ENCODE measurements at regions not wholly inside any gene's neighbourhood (a gene's known extent, or its start where the extent isn't known, plus 50 kb on each side); places are given as distances from the start of the nearest gene placed in this dataset.

DNA sequence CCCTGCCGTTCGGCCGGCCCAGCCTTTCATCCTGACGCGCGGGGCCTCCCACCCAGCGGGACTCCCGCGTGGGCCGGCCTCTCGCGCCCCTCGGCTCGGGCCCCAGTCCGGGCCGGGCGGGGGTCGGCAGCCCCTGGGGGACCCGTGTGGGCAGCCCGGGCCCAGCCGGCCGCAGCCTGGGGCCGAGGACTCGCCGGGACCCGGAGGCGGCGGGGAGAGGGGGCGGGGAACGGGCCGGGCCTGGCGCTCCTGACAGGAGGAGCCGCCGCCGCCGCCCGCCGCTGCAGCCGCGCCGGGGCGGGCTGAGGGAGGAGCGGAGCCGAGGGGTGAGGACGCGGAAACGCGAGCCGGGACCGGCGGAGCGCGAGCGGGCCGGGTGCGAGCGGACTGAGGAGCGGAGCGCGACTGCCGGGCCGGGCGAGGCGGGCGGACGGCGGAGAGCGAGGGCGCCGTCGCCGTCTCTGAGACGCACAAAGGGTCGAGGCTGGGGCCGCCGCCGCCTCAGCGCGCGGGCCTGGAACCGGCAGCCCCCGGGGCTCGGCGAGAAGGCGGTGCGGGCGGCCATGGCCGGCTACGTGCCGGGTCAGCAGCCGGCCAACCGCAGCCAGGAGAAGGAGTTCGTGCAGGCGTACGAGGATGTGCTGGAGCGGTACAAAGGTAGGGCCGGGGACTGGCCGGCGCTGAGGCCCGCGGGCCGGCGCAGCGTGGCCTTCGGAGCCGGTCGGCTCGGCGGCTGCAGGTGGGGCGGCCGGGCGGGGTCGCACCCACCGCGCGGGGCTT, 79.1 kb downstream of the NDUFS5 start:
- Histone ChIP-seq H3K36me3 (no peaks in the 10 kb centered on the region), H3K27me3 (no peaks in the 10 kb centered on the region), H3K4me1 (peaks cover 0 to 50% (median 30%) of the 10 kb centered on the region in 4 donors), H3K4me3 (peak overlapping the region; percentile 43 to 72 (median 60)), H3K27ac (peak overlapping the region; percentile 62 to 87 (median 84)), H3K9me3 (no peaks in the 10 kb centered on the region)
- peak in 1 of 2 donors; percentile 63 for DNase-seq (ENCODE audit: low spot score in 2 of 2)
- WGBS, 2 donors: 0 to 1% methylated on average over 29 to 51 of the region's 116 CpGs
- no peak for TF ChIP-seq EP300 (IDR thresholded peaks at IDR 0.05)
- TF ChIP-seq, protein P1, sequence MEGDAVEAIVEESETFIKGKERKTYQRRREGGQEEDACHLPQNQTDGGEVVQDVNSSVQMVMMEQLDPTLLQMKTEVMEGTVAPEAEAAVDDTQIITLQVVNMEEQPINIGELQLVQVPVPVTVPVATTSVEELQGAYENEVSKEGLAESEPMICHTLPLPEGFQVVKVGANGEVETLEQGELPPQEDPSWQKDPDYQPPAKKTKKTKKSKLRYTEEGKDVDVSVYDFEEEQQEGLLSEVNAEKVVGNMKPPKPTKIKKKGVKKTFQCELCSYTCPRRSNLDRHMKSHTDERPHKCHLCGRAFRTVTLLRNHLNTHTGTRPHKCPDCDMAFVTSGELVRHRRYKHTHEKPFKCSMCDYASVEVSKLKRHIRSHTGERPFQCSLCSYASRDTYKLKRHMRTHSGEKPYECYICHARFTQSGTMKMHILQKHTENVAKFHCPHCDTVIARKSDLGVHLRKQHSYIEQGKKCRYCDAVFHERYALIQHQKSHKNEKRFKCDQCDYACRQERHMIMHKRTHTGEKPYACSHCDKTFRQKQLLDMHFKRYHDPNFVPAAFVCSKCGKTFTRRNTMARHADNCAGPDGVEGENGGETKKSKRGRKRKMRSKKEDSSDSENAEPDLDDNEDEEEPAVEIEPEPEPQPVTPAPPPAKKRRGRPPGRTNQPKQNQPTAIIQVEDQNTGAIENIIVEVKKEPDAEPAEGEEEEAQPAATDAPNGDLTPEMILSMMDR (IDR thresholded peaks at IDR 0.05): peak in 1 of 5 experiments; percentile 16
- peak in 1 of 2 donors; percentile 30 for TF ChIP-seq POLR2A (IDR thresholded peaks at IDR 0.05)

GRCh38 chr1:39105841-39106765, 80.0 kb downstream of the NDUFS5 start:
- peak overlapping the region; percentile 62 to 87 (median 84) for H3K27ac ChIP-seq
- DNase-seq (ENCODE audit: low spot score in 2 of 2): peak in 1 of 2 donors; percentile 39
- 2 to 5% methylated on average over 28 to 39 of the region's 39 CpGs for WGBS, 2 donors
- no peaks in the 10 kb centered on the region for H3K9me3 ChIP-seq
- H3K4me3 ChIP-seq: peak overlapping the region; percentile 43 to 72 (median 60)
- peaks cover 0 to 59% (median 30%) of the 10 kb centered on the region in 4 donors for H3K4me1 ChIP-seq
- peak in 1 of 2 donors; percentile 47 for TF ChIP-seq EP300 (IDR thresholded peaks at IDR 0.05)
- TF ChIP-seq, protein P1 (IDR thresholded peaks at IDR 0.05): no peak
- H3K36me3 ChIP-seq: no peaks in the 10 kb centered on the region
- no peaks in the 10 kb centered on the region for H3K27me3 ChIP-seq

DNA sequence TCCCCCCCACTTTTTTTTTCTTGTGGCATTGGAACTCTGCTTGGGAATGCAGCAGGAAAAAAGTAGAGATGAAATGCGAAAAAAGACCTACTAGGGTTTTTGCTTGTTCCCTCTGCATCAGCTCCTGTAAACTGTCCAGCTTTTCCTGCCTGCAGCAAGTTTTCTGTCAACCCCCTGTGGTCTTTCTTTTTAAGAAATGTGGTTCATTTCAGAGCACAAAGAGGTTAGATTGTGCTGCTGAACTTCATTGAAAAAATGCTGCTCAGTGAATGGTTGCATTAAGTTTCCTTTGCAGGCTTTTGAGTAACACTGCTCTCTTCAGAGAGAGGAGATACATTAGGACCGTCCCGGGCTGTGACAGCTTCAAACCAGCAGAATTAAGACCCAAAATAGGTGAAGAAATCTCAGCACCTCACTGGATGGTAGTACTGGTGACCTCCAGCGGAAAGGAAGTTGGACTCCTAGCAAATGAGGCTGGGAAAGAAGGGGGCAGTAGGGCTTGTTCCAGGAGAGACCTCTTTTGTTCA, 80.7 kb downstream of the NDUFS5 start:
- H3K9me3 ChIP-seq: no peaks in the 10 kb centered on the region
- H3K27me3 ChIP-seq: no peaks in the 10 kb centered on the region
- no peaks in the 10 kb centered on the region for H3K36me3 ChIP-seq
- H3K4me1 ChIP-seq: peaks cover 0 to 62% (median 30%) of the 10 kb centered on the region in 4 donors
- TF ChIP-seq POLR2A (IDR thresholded peaks at IDR 0.05): no peak
- TF ChIP-seq, protein P1 (IDR thresholded peaks at IDR 0.05): no peak
- TF ChIP-seq EP300 (IDR thresholded peaks at IDR 0.05): no peak
- 52 to 54% methylated on average over 4 of the region's 4 CpGs for WGBS, 2 donors
- DNase-seq (ENCODE audit: low spot score in 2 of 2): no peak
- H3K4me3 ChIP-seq: peak overlapping the region in 2 of 4 donors; percentile 66 to 72
- H3K27ac ChIP-seq: peak overlapping the region in 3 of 4 donors; percentile 84 to 87 (median 85)

DNA sequence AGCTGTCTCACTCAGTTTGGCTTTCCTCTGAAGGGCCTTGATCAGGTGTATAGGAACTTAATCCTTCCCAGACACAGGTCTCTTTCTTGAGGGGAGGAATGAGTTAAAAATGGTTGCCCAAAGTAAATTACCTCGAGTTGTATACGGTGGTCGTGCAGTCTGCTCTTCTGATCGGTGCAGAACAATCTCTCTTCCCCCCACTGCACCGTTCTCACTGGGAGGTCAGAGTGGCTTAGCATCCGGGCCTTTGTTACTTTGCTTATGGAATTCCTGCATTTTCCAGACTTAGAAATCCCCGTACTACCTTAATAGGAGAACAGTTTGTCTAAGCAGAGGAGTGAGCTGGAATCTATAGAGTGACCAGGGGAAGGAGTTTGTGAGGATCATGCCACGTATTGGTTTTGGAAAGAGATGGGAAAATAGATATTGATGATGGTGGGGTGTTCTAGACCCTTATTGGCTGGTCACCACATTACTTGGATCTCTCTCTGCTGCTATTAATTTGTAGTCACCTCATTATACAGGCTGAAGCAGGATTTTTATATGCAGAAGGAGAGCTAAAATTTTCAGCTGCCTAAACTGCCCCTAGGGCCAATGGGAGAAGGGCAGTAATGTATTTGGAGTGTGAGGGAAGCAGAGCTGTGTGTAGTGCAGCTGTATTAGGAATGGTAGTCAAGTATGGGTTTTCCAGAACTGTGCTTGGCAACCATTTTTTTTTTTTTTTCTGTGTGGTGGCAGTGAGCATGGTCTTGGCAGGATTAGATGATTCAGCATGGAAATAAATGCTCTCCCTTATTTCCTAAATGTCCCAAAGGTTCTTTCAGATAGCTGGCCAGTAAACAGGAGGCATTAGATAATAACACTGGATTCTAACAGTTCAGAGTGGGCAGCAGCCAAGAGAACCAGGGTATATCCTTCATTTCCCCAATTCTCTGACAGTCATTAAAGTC, 81.5 kb downstream of the NDUFS5 start:
- peaks cover 0 to 56% (median 30%) of the 10 kb centered on the region in 4 donors for H3K4me1 ChIP-seq
- no peaks in the 10 kb centered on the region for H3K27me3 ChIP-seq
- TF ChIP-seq POLR2A (IDR thresholded peaks at IDR 0.05) (no peak), EP300 (IDR thresholded peaks at IDR 0.05) (no peak)
- TF ChIP-seq, protein P1 (IDR thresholded peaks at IDR 0.05): no peak
- WGBS, 2 donors: 54 to 56% methylated on average over 8 of the region's 8 CpGs
- no peaks in the 10 kb centered on the region for H3K9me3 ChIP-seq
- H3K36me3 ChIP-seq: no peaks in the 10 kb centered on the region
- peak overlapping the region in 3 of 4 donors; percentile 22 to 85 (median 31) for H3K27ac ChIP-seq
- no peak for DNase-seq (ENCODE audit: low spot score in 2 of 2)
- H3K4me3 ChIP-seq: peak overlapping the region in 1 of 4 donors; percentile 72
